DND-41 (cell line): ENCODE measurements at regions not wholly inside any gene's neighbourhood (a gene's known extent, or its start where the extent isn't known, plus 50 kb on each side); places are given as distances from the start of the nearest gene placed in this dataset.

Experiments
- ATAC-seq: fragments of 200-7000 bp; cut with Tn5 transposase; 3 replicates; pipeline ENCODE4 v1.9.1; 2021; ENCODE audit warnings: low read depth; ENCODE audit not compliant: insufficient read depth
- DNase-seq: peaks from one replicate; pipeline ENCODE4 v3.0.0-alpha.2; 2020
- H2AFZ ChIP-seq: 2 replicates; pipeline ENCODE4 v1.6.0; 2012; ENCODE audit warnings: low read depth, low read length
- H3K27ac ChIP-seq: 2 replicates; pipeline ENCODE4 v1.5.1; 2012; ENCODE audit warnings: low read length, inconsistent platforms
- H3K27me3 ChIP-seq: fragments of 200-600 bp; sonication (generic); 2 replicates; pipeline ENCODE4 v1.6.0; 2012; ENCODE audit warnings: low read length, mild to moderate bottlenecking, inconsistent platforms; ENCODE audit not compliant: insufficient read depth, poor library complexity
- H3K36me3 ChIP-seq: 2 replicates; pipeline ENCODE4 v1.5.1; 2012; ENCODE audit warnings: low read length, inconsistent platforms; ENCODE audit not compliant: insufficient read depth
- H3K4me1 ChIP-seq: 2 replicates; pipeline ENCODE4 v1.5.1; 2012; ENCODE audit warnings: mild to moderate bottlenecking, low read length; ENCODE audit not compliant: insufficient read depth
- H3K4me2 ChIP-seq: 2 replicates; pipeline ENCODE4 v1.6.0; 2012; ENCODE audit warnings: mild to moderate bottlenecking, moderate library complexity, low read length, inconsistent platforms; ENCODE audit not compliant: insufficient read depth
- H3K4me3 ChIP-seq, 2 experiments: fragments of 200-600 bp in 1 of 2; shearing (Covaris generic) in 1 of 2; 2 replicates each; pipeline ENCODE4 v1.5.1; 2012 to 2016; ENCODE audit warnings: inconsistent platforms in 2 of 2, low read length in 2 of 2, mild to moderate bottlenecking in 2 of 2, low read depth in 1 of 2, moderate library complexity in 1 of 2
- H3K79me2 ChIP-seq: 2 replicates; pipeline ENCODE4 v1.6.0; 2012; ENCODE audit warnings: low read length, inconsistent platforms; ENCODE audit not compliant: insufficient read depth
- H3K9ac ChIP-seq: 2 replicates; pipeline ENCODE4 v1.6.0; 2012; ENCODE audit warnings: low read depth, mild to moderate bottlenecking, inconsistent platforms, low read length, moderate library complexity
- H3K9me3 ChIP-seq: 2 replicates; pipeline ENCODE4 v1.5.1; 2012; ENCODE audit warnings: low read length, moderate library complexity, mild to moderate bottlenecking, inconsistent platforms; ENCODE audit not compliant: insufficient read depth, severe bottlenecking
- H4K20me1 ChIP-seq: 2 replicates; pipeline ENCODE4 v1.6.0; 2012; ENCODE audit warnings: low read length; ENCODE audit not compliant: insufficient read depth
- EZH2 ChIP-seq: IDR thresholded peaks from 3 replicates; pipeline ENCODE4 v1.6.1; 2012; ENCODE audit warnings: borderline replicate concordance, low read depth, mild to moderate bottlenecking, moderate library complexity, low read length, inconsistent platforms; ENCODE audit not compliant: severe bottlenecking
- TF ChIP-seq, protein P1 (sequence below): IDR thresholded peaks from 2 replicates; pipeline ENCODE4 v1.5.1; 2012; ENCODE audit warnings: borderline replicate concordance, low read length, moderate library complexity, mild to moderate bottlenecking; ENCODE audit not compliant: poor library complexity, severe bottlenecking; ENCODE audit errors: extremely low read depth

DNA sequence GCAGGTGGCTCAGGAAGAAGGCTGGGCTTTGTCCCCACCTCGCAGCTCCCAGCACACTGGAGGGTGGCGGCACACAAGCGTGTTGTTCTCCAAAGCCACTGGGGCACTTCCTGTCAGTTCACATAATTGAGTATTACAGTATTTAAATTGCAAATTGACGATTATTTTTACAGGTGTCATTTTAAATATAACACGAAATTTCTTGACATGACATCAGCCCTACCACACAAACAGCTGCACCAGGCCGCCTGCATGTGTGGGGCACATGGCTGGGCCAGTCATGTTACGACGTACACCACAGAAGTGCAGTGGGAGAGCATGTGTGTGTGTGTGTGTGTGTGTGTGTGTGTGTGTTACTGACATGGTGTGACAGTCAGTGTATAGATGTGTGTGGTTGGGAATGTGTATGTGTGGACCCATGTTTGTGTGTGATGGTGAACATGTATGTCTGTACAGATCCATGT is 155.6 kb downstream of the TTC32 start:
- Histone ChIP-seq H3K27ac (no peak overlapping the region), H3K79me2 (no peaks in the 10 kb centered on the region), H3K9me3 (no peaks in the 10 kb centered on the region), H3K4me3 (no peak overlapping the region), H4K20me1 (no peaks in the 10 kb centered on the region), H2AFZ (no peak overlapping the region; the same call in 1 of the 2 replicates), H3K4me2 (no peak overlapping the region), H3K4me1 (no peaks in the 10 kb centered on the region), H3K36me3 (no peaks in the 10 kb centered on the region), H3K27me3 (no peaks in the 10 kb centered on the region), H3K9ac (no peak overlapping the region)
- TF ChIP-seq, protein P1, sequence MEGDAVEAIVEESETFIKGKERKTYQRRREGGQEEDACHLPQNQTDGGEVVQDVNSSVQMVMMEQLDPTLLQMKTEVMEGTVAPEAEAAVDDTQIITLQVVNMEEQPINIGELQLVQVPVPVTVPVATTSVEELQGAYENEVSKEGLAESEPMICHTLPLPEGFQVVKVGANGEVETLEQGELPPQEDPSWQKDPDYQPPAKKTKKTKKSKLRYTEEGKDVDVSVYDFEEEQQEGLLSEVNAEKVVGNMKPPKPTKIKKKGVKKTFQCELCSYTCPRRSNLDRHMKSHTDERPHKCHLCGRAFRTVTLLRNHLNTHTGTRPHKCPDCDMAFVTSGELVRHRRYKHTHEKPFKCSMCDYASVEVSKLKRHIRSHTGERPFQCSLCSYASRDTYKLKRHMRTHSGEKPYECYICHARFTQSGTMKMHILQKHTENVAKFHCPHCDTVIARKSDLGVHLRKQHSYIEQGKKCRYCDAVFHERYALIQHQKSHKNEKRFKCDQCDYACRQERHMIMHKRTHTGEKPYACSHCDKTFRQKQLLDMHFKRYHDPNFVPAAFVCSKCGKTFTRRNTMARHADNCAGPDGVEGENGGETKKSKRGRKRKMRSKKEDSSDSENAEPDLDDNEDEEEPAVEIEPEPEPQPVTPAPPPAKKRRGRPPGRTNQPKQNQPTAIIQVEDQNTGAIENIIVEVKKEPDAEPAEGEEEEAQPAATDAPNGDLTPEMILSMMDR = no peak
- TF ChIP-seq EZH2 = no peak
- ATAC-seq (peak; percentile 33; the same call in 1 of the 3 replicates), DNase-seq (no peak)

DNA sequence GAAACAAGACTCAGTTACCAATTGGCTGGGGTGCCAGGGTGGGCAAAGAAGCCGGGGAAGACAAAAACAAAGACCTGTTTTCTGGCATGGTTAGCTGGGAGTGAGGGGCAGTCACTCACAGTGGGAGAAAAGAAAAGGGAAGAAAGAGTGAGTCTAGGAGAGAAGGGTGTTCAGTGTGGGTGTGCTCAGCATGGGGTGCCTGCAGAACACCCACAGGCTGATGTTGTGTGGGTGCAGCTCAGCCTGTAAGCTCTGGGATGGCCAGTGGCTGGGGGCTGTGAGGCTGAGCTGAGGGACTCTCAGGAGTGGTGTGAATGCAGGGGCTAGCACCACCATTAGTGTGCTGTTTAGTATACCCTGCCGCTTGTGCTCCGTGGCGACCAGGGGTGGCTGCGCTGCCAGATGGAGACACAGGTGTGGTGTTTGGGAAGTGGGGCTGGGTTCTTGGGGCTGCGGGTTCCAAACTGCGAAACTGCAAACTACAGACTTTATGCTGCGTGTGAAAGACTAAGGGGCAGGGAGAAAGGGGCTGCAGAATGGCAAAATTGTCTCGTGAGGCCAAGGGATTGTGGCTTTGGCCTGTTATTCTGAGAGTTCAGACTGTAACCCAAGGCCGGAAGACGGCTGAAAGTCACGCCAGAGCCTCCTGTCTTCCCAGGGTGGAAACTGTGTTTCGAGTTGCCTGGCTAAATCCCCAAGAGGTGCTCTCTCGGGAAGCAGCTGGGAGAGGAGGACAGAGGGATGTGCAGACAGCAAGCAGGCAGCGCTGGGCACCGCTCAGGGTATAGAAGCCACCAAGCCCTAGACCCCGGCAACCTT is 156.3 kb downstream of the TTC32 start:
- Histone ChIP-seq H3K27ac (no peak overlapping the region), H3K79me2 (no peaks in the 10 kb centered on the region), H3K36me3 (no peaks in the 10 kb centered on the region), H3K4me2 (no peak overlapping the region), H4K20me1 (no peaks in the 10 kb centered on the region), H3K9me3 (no peaks in the 10 kb centered on the region), H3K4me3 (no peak overlapping the region), H3K9ac (no peak overlapping the region), H2AFZ (no peak overlapping the region; the same call in 1 of the 2 replicates), H3K27me3 (no peaks in the 10 kb centered on the region), H3K4me1 (no peaks in the 10 kb centered on the region)
- ATAC-seq (no peak), DNase-seq (no peak)
- no peak for TF ChIP-seq EZH2
- TF ChIP-seq, protein P1 = no peak

DNA sequence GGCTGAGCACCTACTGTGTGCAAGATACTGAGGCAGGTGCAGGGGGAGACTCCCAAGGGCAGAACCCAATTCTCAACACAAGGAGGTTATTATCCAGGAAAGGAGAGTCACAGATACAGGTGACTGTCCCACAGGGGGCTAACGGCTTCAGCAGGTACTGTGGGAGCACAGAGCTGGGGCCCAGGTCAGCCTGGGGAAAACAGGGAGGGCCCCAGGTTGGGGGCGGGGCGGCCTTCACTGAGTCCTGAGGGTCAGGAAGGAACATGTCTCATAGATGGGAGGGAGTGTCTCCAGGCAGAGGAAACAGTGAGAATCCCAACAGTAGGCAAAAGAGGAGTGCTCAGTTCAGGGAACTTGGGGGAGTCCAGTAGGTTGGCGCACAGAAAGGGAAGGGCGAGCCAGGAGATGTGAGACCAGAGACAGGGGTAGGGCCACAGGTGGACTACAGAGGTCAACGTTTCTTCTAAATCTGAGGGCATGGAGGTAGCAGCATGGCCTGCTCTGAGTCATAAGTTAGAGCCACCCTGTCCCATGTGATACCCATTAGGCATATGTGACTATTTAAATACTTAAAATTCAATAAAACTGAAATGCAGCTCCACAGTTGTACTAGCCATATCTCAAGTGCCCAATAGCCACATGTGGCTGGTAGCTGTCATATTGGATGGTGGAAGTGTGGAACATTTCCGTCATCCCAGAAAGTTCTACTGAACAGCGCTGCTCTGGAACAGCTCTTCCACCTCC is 157.2 kb downstream of the TTC32 start:
- no peak for ATAC-seq
- Histone ChIP-seq H3K9ac (no peak overlapping the region), H3K4me1 (no peaks in the 10 kb centered on the region), H2AFZ (no peak overlapping the region), H3K9me3 (no peaks in the 10 kb centered on the region), H4K20me1 (no peaks in the 10 kb centered on the region), H3K27me3 (no peaks in the 10 kb centered on the region), H3K36me3 (no peaks in the 10 kb centered on the region), H3K4me3 (no peak overlapping the region), H3K4me2 (no peak overlapping the region), H3K27ac (no peak overlapping the region), H3K79me2 (no peaks in the 10 kb centered on the region)
- TF ChIP-seq, protein P1 = no peak
- TF ChIP-seq EZH2 = no peak
- no peak for DNase-seq
